Fibroblast of gingiva (primary cell): ENCODE measurements at regions not wholly inside any gene's neighbourhood (a gene's known extent, or its start where the extent isn't known, plus 50 kb on each side); places are given as distances from the start of the nearest gene placed in this dataset.

Experiments
- DNase-seq: peaks from one replicate; pipeline ENCODE4 v3.0.0-alpha.2; 2011; ENCODE audit warnings: low read depth

DNA sequence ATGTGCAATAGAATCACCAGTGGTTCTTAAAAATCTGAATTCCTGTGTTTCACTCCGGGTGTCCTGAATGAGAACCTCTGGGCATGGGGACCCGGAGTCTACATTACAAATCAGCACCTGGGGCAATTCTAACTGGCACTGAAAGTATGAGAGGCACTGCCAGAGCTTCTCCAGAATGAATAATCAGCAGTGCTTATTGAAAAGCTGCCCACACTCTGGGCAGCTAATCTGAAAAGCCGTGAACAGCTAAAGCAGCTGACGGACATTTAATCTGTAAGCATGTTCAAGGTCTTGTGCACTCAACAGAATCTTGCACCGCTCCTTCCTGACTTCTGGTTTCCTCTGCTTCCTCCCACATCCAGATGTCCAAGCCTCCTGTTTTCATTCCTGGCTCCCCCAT, 113.3 kb upstream of the KIF5B start:
- no peak for DNase-seq

DNA sequence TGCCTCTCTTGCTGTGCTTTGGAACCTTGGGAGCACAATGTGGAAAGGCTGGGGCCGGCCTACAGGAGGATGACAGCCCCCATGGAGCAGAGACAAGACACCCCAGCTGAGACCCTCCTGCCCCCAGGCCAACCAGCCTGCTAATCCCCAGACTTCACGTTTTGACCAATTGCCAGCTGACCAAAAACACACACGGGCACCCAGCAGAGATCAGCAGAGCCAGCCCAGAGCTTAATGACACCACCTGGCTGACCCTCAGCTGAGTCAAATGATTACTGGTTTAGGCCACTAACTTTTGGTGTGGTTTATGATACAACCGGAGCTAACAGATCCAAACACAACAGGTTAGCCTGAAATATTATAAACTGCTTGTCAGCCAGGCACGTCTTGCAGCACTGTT, 111.2 kb upstream of the KIF5B start:
- no peak for DNase-seq

DNA sequence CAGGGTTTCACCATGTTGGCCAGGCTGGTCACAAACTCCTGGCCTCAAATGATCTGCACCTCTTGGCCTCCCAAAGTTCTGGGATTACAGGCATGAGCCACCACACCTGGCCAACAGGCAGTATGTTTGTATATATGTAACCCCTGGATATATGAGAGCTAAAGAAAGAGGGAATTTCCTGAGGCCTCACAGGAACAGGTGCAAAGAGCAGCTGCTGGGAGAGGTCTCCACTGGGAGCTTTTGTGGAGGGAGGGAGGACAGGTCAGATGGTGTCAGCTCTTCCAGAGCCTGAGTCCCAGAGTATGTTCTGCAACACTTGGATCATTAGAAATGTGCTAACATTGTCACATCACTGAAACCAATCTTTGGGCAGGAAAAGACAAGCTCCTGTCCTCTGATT, 110.1 kb upstream of the KIF5B start:
- DNase-seq = no peak

DNA sequence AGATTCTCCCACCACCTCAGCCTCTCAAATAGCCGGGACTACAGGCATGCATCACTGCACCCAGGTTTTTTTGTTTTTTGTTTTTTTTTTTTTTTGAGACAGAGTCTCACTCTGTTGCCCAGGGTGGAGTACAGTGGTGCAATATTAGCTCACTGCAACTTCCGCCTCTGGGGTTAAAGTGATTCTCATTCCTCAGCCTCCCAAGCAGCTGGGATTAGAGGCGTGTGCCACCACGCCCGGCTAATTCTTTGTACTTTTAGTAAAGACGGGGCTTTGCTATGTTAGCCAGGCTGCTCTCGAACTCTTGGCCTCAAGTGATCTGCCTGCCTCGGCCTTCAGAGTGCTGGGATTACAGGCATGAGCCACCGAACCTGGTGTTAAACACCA, 107.5 kb upstream of the KIF5B start:
- no peak for DNase-seq

DNA sequence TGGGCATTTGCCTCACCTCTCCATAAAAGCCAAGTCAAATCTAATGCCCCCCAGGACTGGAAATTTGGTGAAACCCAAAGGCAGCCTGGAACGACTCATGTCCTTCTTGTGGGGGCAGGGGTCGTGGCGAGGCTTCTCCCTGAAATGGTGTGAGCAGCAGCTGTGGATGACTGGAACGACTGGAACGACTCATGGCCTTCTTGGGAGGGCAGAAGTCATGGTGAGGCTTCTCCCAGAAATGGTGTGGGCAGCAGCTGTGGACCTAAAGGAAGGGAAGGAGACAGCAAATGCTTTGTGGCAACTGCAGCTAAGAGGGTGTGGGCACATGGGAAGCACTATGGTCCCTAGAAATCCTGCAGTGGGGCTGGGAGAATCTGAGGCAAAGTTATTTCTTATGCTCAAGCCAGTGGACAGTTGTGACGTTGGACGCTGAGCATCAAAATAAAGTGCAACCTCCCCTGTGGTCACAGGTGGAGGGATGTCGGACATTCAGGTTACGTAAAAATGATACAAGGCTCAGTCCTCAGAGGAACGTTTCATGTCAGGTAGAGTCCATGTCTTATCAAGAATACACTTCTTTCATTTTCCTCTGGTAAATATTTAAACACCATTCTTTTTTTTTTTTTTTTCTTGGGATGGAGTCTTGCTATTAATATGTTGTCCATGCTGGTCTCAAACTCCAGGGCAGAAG, 107.0 kb upstream of the KIF5B start:
- DNase-seq = no peak

DNA sequence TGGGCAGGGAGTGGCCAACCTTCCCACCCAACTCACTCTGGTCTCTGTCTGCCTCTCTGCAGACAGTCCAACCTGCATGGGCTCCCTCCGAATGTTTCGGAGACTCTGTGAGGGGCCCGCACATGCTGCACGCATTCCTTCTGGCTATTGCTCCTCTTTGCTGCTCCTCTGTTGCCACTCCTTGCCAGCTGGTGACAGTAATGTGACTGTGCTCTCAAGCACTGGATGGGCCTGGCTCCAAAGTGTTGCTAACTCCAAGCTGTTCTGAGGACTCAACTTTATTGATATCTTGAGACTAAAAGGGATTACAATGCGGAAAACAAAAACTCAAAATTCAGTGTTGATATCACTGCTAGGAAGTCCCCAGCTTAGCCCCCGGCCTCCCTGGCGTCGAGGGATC, 105.4 kb upstream of the KIF5B start:
- DNase-seq = no peak

DNA sequence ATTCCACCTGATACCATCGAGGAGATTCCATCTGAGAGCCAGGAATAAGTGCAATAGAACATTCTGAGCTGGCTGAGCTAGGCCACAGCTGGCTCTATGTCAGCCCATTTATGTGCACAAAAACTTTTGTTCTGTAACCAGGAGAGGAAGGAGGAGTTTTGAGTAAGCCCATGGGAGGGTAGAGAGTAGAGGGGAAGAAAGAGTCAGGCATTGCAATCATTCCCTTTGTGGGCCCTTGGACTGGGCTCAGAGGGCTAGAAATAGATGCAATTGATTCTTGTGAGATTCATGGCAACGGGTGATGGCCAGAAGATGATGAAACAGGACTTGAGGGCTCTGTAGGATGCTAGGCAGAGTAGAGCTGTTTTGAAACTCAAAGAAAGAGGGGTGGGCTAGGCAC, 104.6 kb upstream of the KIF5B start:
- DNase-seq = peak; percentile 66

DNA sequence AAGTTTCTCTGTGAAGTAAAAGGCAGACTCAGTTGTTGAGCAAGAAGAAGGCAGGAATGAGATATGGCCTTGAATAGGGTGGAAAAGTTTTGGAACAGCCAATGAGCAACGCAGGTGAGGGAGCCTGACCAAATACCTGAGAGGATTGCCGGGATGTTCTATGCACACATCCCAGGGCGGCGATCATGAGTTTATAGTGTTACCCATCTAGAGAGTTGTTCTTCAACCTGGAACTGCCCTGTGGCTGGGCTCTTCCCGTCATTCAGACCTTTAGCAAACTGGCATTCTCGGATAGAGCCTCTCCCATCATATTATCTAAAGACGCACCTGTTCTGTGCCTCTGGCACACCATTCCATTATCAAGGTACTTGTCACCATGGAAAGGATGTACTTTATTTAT, 103.0 kb upstream of the KIF5B start:
- no peak for DNase-seq

DNA sequence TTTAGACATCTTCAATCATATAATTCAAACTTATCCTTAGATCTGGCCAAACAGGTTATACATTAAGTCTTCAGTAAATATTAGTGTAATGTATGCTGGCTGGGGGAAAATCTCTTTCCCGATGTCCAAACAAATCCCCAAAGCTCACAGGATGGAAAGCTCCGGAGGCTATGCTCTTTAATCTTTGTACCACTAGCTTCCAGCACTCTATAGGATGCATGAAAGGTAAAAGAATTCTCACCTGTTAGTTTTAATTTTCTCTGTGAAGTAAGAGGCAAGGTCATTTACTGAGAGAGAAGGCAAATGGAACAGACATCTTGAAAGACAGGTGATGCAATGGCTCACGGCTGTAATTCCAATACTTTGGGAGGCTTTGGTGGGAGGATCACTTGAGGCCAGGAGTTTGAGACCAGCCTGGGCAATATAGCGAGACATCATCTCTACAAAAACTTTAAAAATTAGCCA, 99.8 kb upstream of the KIF5B start:
- no peak for DNase-seq

DNA sequence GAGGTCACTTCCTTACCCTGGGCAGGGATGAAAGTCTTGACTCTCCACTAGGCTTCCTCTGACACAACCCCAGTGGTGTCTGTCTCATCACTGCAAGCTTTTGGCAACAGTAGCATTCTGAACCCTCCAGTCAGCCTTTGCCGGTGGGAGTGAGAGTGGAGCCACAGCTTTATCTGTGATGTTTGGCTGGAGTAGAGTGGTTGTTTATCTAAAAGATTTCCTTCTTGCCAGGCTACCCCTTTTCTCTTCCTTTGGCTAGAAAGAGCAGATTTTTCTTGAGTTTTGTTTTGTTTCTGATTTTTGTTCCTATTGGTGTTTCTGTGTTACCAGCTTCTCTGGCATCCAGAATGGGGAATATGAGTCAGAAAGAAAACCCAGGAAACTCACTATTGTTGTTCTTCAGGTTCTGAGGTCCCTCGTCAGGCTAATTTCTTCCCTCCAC, 98.9 kb upstream of the KIF5B start:
- peak; percentile 63 for DNase-seq

DNA sequence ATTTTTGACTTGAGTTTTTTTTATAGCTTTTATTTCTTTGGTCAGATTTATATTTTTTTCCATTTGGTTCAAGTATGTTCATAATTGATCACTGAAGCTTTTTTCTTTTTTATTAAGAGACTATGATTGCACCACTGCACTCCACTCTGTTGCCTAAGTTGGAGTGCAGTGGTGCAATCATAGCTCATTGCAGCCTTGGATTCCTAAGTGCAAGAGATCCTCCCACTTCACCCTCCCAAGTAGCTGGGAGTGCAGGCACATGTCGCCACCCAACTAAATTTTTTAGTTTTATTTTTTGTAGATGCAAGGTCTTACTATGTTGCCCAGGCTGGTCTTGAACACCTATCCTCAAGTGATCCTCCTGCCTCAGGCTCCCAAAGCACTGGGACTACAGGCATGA, 97.7 kb upstream of the KIF5B start:
- peak; percentile 75 for DNase-seq

DNA sequence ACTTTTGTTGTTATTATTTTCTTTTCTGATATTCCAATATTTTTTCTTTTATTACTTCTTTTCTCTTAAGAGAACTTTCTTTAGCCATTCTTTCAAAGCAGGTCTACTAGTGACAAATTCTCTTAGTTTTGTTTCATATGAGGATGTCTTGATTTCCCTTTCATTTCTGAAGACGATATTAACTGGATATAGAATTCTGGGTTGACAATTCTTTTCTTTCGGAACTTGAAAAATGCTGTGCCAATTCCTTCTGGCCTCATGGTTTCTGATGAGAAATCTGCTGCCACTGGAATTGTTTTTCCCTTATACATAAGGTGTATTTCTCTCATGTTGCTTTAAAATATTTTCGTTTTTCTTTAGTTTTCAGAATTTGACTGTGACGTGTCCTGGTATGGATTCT, 97.0 kb upstream of the KIF5B start:
- DNase-seq = no peak

DNA sequence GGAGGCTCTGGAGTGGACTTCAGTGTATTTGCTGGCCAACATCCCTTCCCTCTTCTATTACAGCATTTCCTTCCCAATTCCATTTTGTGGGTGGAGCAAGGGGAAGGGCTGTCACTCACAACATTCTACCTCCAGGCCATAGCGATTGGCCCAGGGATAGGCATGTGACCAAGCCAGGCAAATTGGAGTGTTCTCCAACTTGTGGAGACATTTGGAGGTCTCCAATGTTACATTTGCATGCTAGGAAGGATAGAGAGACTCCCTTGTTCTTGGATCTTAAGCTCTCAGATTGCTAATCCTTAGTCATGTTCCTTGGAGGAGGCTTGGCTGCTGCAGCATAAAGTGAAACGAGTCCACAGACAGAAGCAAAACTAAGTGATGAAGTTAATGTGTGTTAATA, 95.6 kb upstream of the KIF5B start:
- DNase-seq = no peak

DNA sequence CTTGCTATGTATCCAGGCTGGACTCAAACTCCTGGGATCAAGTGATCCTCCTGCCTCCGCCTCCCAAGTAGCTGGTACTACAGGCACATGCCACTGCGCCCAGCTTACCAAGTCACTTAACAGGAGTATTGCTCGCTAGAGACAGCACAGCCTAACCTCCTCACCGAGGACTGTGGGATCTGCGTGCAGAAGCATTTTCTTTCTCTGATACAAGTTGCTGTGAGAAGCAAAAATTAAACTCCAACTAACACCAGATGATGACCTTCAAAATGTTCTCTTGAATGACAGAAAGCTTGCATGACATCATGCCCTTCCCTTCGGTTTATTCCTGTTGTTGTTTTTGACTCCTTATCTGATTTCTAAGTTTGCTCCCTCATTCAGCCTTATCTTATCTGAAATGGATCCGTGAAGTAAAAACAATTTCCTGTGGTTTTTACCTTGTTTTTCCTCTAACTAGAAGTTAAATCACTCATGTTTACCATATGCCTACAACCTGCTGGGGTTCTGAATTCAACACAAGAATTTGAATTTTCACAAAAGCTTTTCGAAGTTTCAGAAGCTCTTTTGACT, 94.4 kb upstream of the KIF5B start:
- no peak for DNase-seq

DNA sequence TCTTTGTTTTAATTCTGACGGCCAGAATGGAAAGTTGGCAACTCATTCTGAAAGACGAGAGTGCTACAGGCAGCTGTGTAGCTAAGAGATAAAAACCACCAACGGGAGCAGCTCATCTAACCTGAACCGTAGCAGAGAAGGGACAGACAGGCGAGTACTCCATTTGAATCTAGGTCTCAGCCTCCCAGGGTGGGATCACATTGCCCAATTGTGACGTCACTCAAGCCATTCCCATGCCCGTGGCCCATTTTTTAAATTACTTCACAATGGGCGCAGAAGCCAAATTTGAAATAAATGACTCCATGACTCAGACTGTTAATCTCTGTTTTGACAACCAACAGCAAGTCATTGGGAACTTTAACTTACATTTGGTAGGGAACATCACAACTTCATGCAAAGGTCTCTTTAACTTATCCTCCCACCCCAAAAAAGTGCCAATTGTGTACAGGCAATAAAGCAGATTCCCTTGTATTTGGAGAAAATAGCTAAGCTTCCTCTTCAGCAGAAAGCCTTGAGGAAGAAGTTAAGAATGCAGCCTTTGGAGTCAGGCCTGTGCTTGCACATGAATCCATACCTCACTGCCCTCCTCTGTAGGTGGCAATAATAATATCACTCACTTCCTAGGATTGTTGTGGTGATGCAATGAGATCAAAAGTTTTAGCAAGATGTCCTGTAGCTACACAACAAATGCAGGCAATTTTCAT, 93.2 kb upstream of the KIF5B start:
- peak; percentile 97 for DNase-seq

DNA sequence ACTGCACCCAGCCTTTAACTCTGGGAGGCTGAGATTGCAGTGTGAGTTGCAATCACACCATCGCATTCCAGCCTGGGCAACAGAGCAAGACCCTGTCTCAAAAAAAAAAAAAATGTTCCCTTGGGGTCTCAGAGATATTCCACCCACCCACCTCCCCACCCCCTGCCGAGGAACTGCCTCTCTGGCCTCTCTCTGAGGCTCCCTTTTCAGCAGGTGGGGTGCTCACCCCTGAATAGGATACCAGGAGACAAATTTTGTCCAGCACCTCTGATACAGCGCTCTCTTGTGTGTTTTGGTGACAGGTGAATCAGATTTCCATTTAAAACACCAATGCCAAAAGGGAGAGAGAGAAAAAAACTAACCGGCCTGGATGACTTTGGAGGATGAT, 92.6 kb upstream of the KIF5B start:
- DNase-seq = no peak

DNA sequence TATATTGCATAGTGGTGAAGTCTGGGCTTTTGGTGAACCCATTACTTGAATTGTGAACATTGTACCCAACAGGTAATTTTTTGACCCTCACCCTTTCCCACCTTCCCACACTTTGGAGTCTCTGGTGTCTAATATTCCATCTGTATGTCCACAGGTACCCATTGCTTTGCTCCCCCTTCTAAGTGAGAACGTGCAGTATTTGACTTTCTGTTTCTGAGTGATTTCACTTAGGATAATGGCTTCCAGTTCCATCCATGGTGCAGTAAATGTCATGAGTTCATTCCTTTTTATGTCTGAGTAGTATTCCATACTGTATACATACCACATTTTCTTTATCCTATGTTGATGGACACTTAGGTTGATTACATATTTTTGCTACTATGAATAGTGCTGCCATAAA, 91.5 kb upstream of the KIF5B start:
- DNase-seq = no peak

DNA sequence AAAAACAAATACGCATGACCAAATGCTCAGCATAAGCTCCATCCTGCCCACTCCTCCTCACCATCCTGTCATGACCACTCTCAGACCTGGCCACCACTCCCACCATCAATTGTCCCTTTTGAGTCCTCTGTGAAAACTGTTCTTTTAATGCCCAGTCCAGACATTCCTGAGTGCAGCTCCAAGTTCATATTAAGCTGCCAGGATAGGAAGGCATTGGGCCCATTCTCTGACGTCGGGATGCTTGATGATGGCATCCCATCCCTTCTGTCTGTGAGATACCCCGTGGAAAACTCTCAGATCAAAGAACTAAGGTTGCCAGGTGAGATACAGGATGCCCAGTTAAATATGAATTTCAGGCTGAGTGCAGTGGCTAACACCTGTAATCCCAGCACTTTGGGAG, 89.9 kb upstream of the KIF5B start:
- no peak for DNase-seq

DNA sequence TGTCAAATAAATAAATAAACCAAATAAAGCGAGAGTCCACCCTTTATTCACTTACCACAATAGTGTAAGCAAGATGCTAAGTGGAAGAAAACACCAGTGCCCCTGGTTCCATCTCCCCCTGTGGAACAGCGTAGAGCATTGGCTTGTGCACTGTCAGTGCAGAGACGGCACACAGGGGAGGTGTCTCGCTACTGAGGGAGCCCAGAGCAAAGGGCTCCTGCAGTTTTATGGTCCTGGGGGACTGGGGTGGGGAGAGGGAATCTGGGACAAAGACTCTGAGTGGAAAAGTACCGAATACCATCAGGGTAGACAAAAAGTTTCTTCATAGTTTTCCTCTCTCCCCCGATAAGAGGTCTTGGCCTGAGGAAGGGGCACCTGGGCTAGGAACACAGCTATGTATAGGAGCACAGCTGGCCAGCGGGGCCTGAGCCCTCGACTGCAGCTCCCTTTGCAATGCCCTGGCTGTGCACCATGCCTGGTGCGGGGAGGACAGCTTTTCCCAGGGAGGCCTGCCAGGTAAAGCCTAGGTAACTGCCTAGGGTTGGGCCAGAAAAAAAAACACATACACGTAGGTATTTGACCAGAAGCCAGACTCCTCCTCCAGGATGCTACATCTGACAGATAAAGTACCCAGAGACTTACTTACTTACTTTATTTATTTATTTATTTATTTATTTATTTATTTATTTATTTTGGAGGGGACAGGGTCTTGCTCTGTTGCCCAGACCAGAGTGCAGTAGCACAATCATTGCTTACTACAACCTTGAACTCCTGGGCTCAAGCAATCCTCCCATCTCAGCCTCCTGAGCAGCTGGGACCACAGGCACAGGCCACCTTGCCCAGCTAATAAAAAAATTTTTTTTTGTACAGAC, 88.8 kb upstream of the KIF5B start:
- no peak for DNase-seq

DNA sequence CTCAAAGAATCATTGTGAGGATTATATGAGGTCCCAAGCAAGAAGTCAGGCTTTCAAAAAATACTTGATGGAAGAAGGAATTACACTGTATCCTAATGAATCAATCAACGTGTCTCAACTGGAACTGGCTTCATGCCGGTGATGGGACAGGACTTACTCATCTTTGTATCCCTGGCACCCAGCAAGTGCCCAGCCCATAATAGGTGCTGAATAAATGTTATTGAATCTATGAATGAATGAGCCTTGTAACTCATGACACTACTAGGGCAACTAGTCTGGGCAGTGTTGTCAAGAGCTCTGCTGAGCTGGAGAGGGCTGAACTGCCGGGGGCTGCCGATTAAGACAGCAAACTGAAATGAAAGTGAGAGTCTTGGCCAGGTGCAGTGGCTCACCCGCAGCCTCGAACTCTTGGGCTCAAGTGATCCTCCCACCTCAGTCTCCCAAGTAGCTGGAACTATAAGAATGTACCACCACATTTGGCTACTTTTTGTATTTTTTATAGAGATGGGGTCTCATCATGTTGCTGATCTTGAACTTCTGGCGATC, 87.2 kb upstream of the KIF5B start:
- no peak for DNase-seq

DNA sequence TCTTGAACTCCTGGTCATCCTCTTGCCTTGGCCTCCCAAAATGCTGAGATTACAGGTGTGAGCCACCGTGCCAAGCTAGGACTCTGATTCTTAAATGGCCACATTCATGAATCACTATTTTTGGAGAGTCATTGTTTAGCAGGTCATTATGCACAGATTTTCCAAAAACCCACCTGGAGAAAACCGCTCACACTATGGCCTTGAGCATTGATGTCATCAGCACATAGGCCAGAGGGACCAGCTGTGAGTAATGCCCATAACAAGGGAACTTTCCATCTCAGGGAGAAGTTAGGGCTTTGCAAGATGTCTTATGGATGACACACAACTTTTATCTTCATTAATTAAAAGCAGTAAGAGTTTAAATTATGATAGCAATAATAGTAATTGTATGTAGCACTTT, 86.4 kb upstream of the KIF5B start:
- no peak for DNase-seq
